ENCODE measurements at regions not wholly inside any gene's neighbourhood (a gene's known extent, or its start where the extent isn't known, plus 50 kb on each side); places are given as distances from the start of the nearest gene placed in this dataset.

DNA sequence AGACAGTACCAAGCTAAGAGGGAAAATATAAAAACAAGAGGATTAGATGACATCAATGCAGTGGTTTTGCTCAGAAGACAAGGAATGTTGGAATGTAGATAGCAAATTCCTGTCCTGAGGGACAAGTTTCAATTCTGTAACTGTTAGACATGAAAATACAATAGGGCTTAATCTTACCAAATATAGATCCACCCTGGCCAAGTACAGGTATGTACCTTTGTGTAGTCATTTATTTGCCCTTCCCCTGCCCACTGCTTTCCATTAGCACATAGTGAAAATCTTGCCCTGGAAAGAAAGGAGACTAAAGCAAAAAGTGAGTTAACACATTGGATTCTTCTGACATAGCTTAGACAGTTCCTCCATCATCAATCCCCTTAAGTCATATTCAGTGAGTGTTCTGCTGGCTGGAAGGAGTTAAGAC is 389.0 kb upstream of the THBS1 start:
- intact Hi-C loops (cut with DNase I) = no loop called here
- DNase-seq (ENCODE audit: low spot score) = no peak

- intact Hi-C loops (cut with DNase I) = no loop called here
- no peak for DNase-seq (ENCODE audit: low spot score)
Measured at GRCh38 chr15:39192351-39192750, 388.5 kb upstream of the THBS1 start.

- DNase-seq (ENCODE audit: low spot score) = no peak
- intact Hi-C loops (cut with DNase I) = no loop called here
Measured at GRCh38 chr15:39192979-39193560, 387.8 kb upstream of the THBS1 start.

GRCh38 chr15:39193611-39194010 is 387.3 kb upstream of the THBS1 start:
- intact Hi-C loops (cut with DNase I) = no loop called here
- no peak for DNase-seq (ENCODE audit: low spot score)

GRCh38 chr15:39194106-39194830 is 386.6 kb upstream of the THBS1 start:
- intact Hi-C loops (cut with DNase I) = no loop called here
- no peak for DNase-seq (ENCODE audit: low spot score)

DNA sequence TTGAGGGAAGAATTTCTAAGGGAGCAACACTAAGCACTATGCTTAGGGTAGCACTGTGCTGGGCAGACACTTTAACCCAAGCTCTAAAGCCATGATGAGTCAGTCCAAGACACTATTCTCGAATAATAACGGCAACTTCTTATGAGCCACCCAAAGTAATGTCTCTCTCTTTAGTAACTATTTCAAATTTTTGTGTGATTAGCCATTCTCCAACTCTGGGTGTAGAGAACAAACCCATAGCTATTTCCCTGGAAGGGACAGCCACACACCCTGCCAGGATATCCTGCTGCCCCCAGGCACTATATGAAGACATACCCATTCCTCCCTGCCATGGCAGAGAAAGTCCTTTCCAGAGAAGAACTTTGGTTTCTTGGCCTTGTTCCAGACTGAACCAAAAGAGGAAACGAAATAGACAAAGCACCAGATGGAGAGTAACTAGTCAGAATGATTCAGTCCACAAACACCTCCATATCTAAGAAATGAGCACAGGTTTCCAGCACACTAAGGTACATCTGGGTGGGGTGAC is 384.9 kb upstream of the THBS1 start:
- intact Hi-C loops (cut with DNase I) = no loop called here
- no peak for DNase-seq (ENCODE audit: low spot score)

GRCh38 chr15:39198044-39199000 is 382.6 kb upstream of the THBS1 start:
- no peak for DNase-seq (ENCODE audit: low spot score)
- intact Hi-C loops (cut with DNase I) = no loop called here

- no peak for DNase-seq (ENCODE audit: low spot score)
- intact Hi-C loops (cut with DNase I) = no loop called here
Measured at GRCh38 chr15:39199076-39199475, 381.8 kb upstream of the THBS1 start.

DNA sequence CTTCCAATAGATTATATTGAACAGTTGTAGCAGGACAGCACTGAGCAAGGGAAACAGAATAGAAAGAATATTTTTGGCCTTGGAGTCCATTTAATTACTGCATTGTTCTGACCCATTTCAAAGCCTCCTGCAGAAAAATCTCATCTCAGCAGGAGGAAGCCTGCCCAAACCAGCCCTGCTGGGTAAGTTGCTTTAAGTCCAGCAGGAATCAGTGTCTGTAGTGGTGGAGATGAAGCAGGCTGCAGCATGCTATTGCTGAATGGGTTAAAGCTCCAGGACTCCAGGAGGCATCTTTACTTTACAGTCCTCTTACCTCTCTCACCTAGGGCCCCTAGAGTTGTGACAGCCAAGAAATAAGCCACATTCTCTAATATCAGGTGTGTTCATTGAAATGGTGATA is 380.3 kb upstream of the THBS1 start:
- intact Hi-C loops (cut with DNase I) = loop anchor here in 1 of 2 donors (10.0 kb wide), 1 partner anchor 1144 kb away; the partner anchor contains the start of gene CCDC9B
- DNase-seq (ENCODE audit: low spot score) = no peak

GRCh38 chr15:39202641-39203040 is 378.2 kb upstream of the THBS1 start:
- DNase-seq (ENCODE audit: low spot score) = no peak
- intact Hi-C loops (cut with DNase I) = loop anchor here in 1 of 2 donors (10.0 kb wide), 1 partner anchor 1142 kb away; the partner anchor contains the start of gene CCDC9B

- no peak for DNase-seq (ENCODE audit: low spot score)
- intact Hi-C loops (cut with DNase I) = loop anchor here in 1 of 2 donors (10.0 kb wide), 1 partner anchor 1141 kb away; the partner anchor contains the start of gene CCDC9B
Measured at GRCh38 chr15:39204031-39204430, 376.8 kb upstream of the THBS1 start.

GRCh38 chr15:39205081-39205480 is 375.8 kb upstream of the THBS1 start:
- DNase-seq (ENCODE audit: low spot score) = no peak
- intact Hi-C loops (cut with DNase I) = loop anchor here in 1 of 2 donors (10.0 kb wide), 1 partner anchor 1140 kb away; the partner anchor contains the start of gene CCDC9B

GRCh38 chr15:39205506-39206371 is 375.1 kb upstream of the THBS1 start:
- no peak for DNase-seq (ENCODE audit: low spot score)
- intact Hi-C loops (cut with DNase I) = loop anchor here in 1 of 2 donors (10.0 kb wide), 1 partner anchor 1139 kb away; the partner anchor contains the start of gene CCDC9B

GRCh38 chr15:39207532-39208115 is 373.3 kb upstream of the THBS1 start:
- intact Hi-C loops (cut with DNase I) = loop anchor here in 1 of 2 donors (2.0 to 10.0 kb wide), 2 partner anchors 85 to 1137 kb away; partner anchors contain the start of gene CCDC9B
- DNase-seq (ENCODE audit: low spot score) = no peak

GRCh38 chr15:39208187-39208586 is 372.7 kb upstream of the THBS1 start:
- DNase-seq (ENCODE audit: low spot score) = no peak
- intact Hi-C loops (cut with DNase I) = loop anchor here in 1 of 2 donors (2.0 to 10.0 kb wide), 2 partner anchors 85 to 1137 kb away; partner anchors contain the start of gene CCDC9B

DNA sequence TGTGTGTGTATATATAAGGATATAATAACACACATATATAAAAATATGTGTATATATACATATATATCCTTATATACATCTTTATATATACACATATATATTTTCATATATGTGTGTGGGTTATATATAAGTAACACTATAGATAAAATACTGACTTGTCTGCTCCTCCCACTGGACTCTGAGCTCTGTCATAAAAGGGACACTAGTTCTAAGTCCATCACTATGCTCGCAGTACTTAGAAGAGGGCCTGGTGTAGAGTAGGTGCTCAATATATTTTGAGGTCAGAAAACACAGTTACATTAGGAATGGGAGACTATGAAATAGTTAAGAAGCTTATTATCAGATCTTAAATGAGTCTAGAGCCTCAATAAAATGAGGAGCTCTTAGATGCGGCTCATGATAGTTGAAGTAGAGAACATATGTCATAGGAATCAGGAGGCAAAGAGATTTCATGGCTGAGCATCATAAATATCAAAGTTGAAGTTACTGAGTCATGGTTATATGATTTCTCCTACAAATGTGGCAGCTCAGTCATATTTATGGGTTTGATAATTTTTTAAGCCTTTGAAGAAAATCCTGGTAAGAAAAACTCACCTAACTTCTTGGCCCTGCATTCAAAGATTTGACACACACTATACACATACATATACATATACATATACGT is 371.2 kb upstream of the THBS1 start:
- DNase-seq (ENCODE audit: low spot score) = no peak
- intact Hi-C loops (cut with DNase I) = loop anchor here in 1 of 2 donors (2.0 to 10.0 kb wide), 2 partner anchors 83 to 1135 kb away; partner anchors contain the start of gene CCDC9B
